IMR-90 (cell line): ENCODE measurements at regions not wholly inside any gene's neighbourhood (a gene's known extent, or its start where the extent isn't known, plus 50 kb on each side); places are given as distances from the start of the nearest gene placed in this dataset.

Experiments
- ATAC-seq: fragments of 200-7000 bp; cut with Tn5 transposase; 2 replicates; pipeline ENCODE4 v1.9.1; 2020; ENCODE audit warnings: low read depth, mild to moderate bottlenecking, moderate library complexity
- BruUV-seq: library from RNA; stranded (reverse); fragments of 400-500 nt; replicated peaks from 2 replicates; lab custom pipeline; 2021; lab: Mats Ljungman, UMichigan
- CTCF ChIA-PET: fragments of 300-600 bp; formaldehyde crosslinking; extraction: SDS; loops from one replicate; lab custom pipeline; 2021; ENCODE audit warnings: antibody characterized with exemption; lab: Yijun Ruan, JAX
- POLR2A ChIA-PET: fragments of 300-600 bp; sonication (Branson Sonifier 250); formaldehyde crosslinking; loops from one replicate; lab custom pipeline; 2022; ENCODE audit warnings: antibody characterized with exemption; ENCODE audit not compliant: unreplicated experiment; lab: Charles Lee
- DNase-seq: peaks from one replicate; pipeline ENCODE4 v3.0.0; 2013
- H2AFZ ChIP-seq: replicated peaks from 2 replicates; pipeline ENCODE3; 2013; ENCODE audit warnings: low read length, mild to moderate bottlenecking; ENCODE audit not compliant: poor library complexity
- H2AK5ac ChIP-seq: 2 replicates; pipeline ENCODE4 v1.6.1; 2013; ENCODE audit warnings: low read depth, low read length, inconsistent platforms
- H2AK9ac ChIP-seq: replicated peaks from 2 replicates; pipeline ENCODE3; 2013; ENCODE audit warnings: mild to moderate bottlenecking, low read depth, low read length, moderate library complexity; ENCODE audit not compliant: poor library complexity
- H2BK120ac ChIP-seq: 2 replicates; pipeline ENCODE4 v1.6.1; 2013; ENCODE audit warnings: low read depth, low read length, inconsistent platforms
- H2BK15ac ChIP-seq: 3 replicates; pipeline ENCODE4 v1.6.1; 2013; ENCODE audit warnings: low read depth, low read length, inconsistent platforms
- H2BK20ac ChIP-seq: 2 replicates; pipeline ENCODE4 v1.6.1; 2013; ENCODE audit warnings: low read depth, mild to moderate bottlenecking, inconsistent platforms, low read length, moderate library complexity
- H2BK5ac ChIP-seq: 2 replicates; pipeline ENCODE4 v1.6.1; 2013; ENCODE audit warnings: mild to moderate bottlenecking, low read depth, low read length, inconsistent platforms; ENCODE audit not compliant: poor library complexity, severe bottlenecking
- H3K14ac ChIP-seq: replicated peaks from 2 replicates; pipeline ENCODE4 v1.6.1; 2013; ENCODE audit warnings: low read depth, low read length, inconsistent platforms
- H3K18ac ChIP-seq: 2 replicates; pipeline ENCODE4 v1.6.1; 2013; ENCODE audit warnings: low read depth, low read length, control low read depth
- H3K23ac ChIP-seq: 2 replicates; pipeline ENCODE4 v1.6.1; 2013; ENCODE audit warnings: low read depth, low read length, inconsistent platforms
- H3K27ac ChIP-seq: 2 replicates; pipeline ENCODE4 v1.5.1; 2013; ENCODE audit warnings: mild to moderate bottlenecking, control low read depth, low read length; ENCODE audit not compliant: insufficient read depth
- H3K27me3 ChIP-seq: 2 replicates; pipeline ENCODE4 v1.6.1; 2013; ENCODE audit warnings: low read length; ENCODE audit not compliant: control insufficient read depth, insufficient read depth
- H3K36me3 ChIP-seq: 2 replicates; pipeline ENCODE4 v1.6.1; 2013; ENCODE audit warnings: low read length, mixed read lengths; ENCODE audit not compliant: control insufficient read depth, insufficient read depth
- H3K4ac ChIP-seq: 2 replicates; pipeline ENCODE4 v1.6.1; 2013; ENCODE audit warnings: low read depth, low read length, inconsistent platforms
- H3K4me1 ChIP-seq: 2 replicates; pipeline ENCODE4 v1.6.1; 2013; ENCODE audit warnings: low read length, mixed read lengths; ENCODE audit not compliant: control insufficient read depth, insufficient read depth
- H3K4me2 ChIP-seq: 2 replicates; pipeline ENCODE4 v1.6.1; 2013; ENCODE audit warnings: low read depth, mild to moderate bottlenecking, control low read depth, low read length, moderate library complexity
- H3K4me3 ChIP-seq: 2 replicates; pipeline ENCODE4 v1.5.1; 2013; ENCODE audit warnings: low read depth, mild to moderate bottlenecking, control low read depth, low read length, moderate library complexity; ENCODE audit not compliant: insufficient read depth
- H3K56ac ChIP-seq: 2 replicates; pipeline ENCODE4 v1.6.1; 2013; ENCODE audit warnings: low read length, inconsistent platforms; ENCODE audit not compliant: insufficient read depth; ENCODE audit errors: extremely low read depth
- H3K79me1 ChIP-seq, 2 experiments: 2 replicates each; pipeline ENCODE4 v1.6.1; 2013; ENCODE audit warnings: low read length in 2 of 2, inconsistent platforms in 1 of 2, low read depth in 1 of 2
- H3K9ac ChIP-seq: 2 replicates; pipeline ENCODE4 v1.6.1; 2013; ENCODE audit warnings: low read depth, low read length, control low read depth
- H3K9me1 ChIP-seq: 2 replicates; pipeline ENCODE4 v1.6.1; 2013; ENCODE audit warnings: low read length, inconsistent platforms; ENCODE audit not compliant: insufficient read depth
- H3K9me3 ChIP-seq: 2 replicates; pipeline ENCODE4 v1.6.1; 2013; ENCODE audit warnings: low read length; ENCODE audit not compliant: control insufficient read depth, insufficient read depth
- H4K20me1 ChIP-seq: 2 replicates; pipeline ENCODE4 v1.6.1; 2013; ENCODE audit warnings: low read length, inconsistent platforms; ENCODE audit not compliant: insufficient read depth
- H4K5ac ChIP-seq: 2 replicates; pipeline ENCODE4 v1.6.1; 2013; ENCODE audit warnings: mild to moderate bottlenecking, low read depth, low read length, control low read depth
- H4K8ac ChIP-seq, 2 experiments: 2 replicates each; pipeline ENCODE4 v1.6.1; 2013; ENCODE audit warnings: low read depth in 2 of 2, low read length in 2 of 2, control low read depth in 1 of 2, inconsistent platforms in 1 of 2
- H4K91ac ChIP-seq: 2 replicates; pipeline ENCODE4 v1.6.1; 2013; ENCODE audit warnings: low read depth, low read length, inconsistent platforms; ENCODE audit not compliant: insufficient read depth
- BHLHE40 ChIP-seq: fragments of 150-350 bp; IDR thresholded peaks from 2 replicates; pipeline ENCODE4 v1.6.1; 2016; ENCODE audit warnings: mild to moderate bottlenecking, low read depth, low read length
- CEBPB ChIP-seq: IDR thresholded peaks from 2 replicates; pipeline ENCODE4 v1.6.1; 2012; ENCODE audit warnings: low read depth, low read length, improper control_type of control experiment
- FOS ChIP-seq: fragments of 150-350 bp; IDR thresholded peaks from 2 replicates; pipeline ENCODE4 v1.6.1; 2016; ENCODE audit warnings: low read depth, low read length
- MAFK ChIP-seq: IDR thresholded peaks from 2 replicates; pipeline ENCODE4 v1.6.1; 2012; ENCODE audit warnings: low read depth, low read length, improper control_type of control experiment
- MAZ ChIP-seq: IDR thresholded peaks from 2 replicates; pipeline ENCODE4 v1.6.1; 2012; ENCODE audit warnings: low read depth, mild to moderate bottlenecking, low read length, improper control_type of control experiment, moderate library complexity, borderline replicate concordance
- MXI1 ChIP-seq: IDR thresholded peaks from 2 replicates; pipeline ENCODE4 v1.6.1; 2012; ENCODE audit warnings: low read depth, mild to moderate bottlenecking, low read length, moderate library complexity, borderline replicate concordance
- NFE2L2 ChIP-seq: fragments of 150-350 bp; IDR thresholded peaks from 2 replicates; pipeline ENCODE4 v1.6.1; 2016; ENCODE audit warnings: low read depth, mild to moderate bottlenecking, low read length
- POLR2A ChIP-seq: IDR thresholded peaks from 2 replicates; pipeline ENCODE4 v1.6.1; 2012; ENCODE audit warnings: mild to moderate bottlenecking, low read depth, low read length
- RAD21 ChIP-seq: IDR thresholded peaks from 2 replicates; pipeline ENCODE4 v1.6.1; 2012; ENCODE audit warnings: low read length, improper control_type of control experiment
- RCOR1 ChIP-seq: IDR thresholded peaks from 2 replicates; pipeline ENCODE4 v1.6.1; 2012; ENCODE audit warnings: mild to moderate bottlenecking, low read length, improper control_type of control experiment; ENCODE audit not compliant: insufficient replicate concordance
- RFX5 ChIP-seq: IDR thresholded peaks from 2 replicates; pipeline ENCODE4 v1.8.0; 2012; ENCODE audit warnings: low read depth, mild to moderate bottlenecking, low read length, moderate library complexity
- WGBS, 2 experiments: methylation state at CpG; one replicate each; pipeline versions ENCODE4 v1.1.5 to v1.1.7; 2013; ENCODE audit warnings: missing lambda C conversion rate in 2 of 2; ENCODE audit not compliant: insufficient read length in 1 of 2; ENCODE audit errors: extremely low coverage in 2 of 2; 5-methylcytosine and 5-hydroxymethylcytosine counted together
- dilution Hi-C: fragments of 300-500 bp; cut with HindIII; formaldehyde crosslinking; loops from one replicate; pipeline ENCODE4 v1.14.3; 2018; ENCODE audit warnings: low sequenced_read_pairs; ENCODE audit not compliant: unreplicated experiment
- in situ Hi-C: fragments of 300-500 bp; cut with MboI; formaldehyde crosslinking; loops from 3 replicates; pipeline ENCODE4 v1.14.3; 2019; ENCODE audit warnings: low sequenced_read_pairs, inconsistent platforms, mixed read lengths
- intact Hi-C: fragments of 100-400 bp; cut with micrococcal nuclease; formaldehyde crosslinking; loops from 2 replicates; pipeline ENCODE4 v1.10.0; 2022
- TF ChIP-seq, protein P1 (sequence below): conservative IDR thresholded peaks from 2 replicates; pipeline ENCODE4 v1.5.1; 2012; ENCODE audit warnings: mild to moderate bottlenecking, low read depth, low read length, improper control_type of control experiment
- TF ChIP-seq, protein P2 (sequence below): fragments of 150-350 bp; IDR thresholded peaks from 2 replicates; pipeline ENCODE4 v1.6.1; 2016; ENCODE audit warnings: low read depth, mild to moderate bottlenecking, low read length, moderate library complexity, borderline replicate concordance

DNA sequence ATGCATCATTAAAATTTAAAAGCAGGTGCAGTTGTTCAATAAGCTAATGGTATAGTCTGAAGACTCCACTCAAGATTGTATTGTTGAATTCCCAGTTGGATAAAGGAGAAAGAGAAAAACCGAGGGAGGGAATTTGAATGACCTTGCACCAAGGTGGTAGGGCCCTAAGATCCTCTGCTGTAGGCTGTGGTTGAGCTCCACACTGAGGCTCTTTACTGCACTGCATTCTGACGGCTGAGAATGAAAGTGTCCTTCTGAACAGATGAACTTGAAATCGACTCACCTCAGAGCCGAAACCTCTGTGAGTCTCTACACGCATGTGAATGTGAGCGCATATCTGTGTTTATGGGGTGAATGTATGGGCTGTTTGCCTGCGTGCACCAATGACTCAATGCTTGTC, 388.9 kb upstream of the DACH1 start:
- H3K79me1 ChIP-seq: no peaks in the 10 kb centered on the region
- H3K4ac ChIP-seq: no peak overlapping the region
- in situ Hi-C loops (no loop called here), intact Hi-C loops (no loop called here), dilution Hi-C loops (no loop called here)
- TF ChIP-seq RCOR1: no peak
- TF ChIP-seq, protein P1, sequence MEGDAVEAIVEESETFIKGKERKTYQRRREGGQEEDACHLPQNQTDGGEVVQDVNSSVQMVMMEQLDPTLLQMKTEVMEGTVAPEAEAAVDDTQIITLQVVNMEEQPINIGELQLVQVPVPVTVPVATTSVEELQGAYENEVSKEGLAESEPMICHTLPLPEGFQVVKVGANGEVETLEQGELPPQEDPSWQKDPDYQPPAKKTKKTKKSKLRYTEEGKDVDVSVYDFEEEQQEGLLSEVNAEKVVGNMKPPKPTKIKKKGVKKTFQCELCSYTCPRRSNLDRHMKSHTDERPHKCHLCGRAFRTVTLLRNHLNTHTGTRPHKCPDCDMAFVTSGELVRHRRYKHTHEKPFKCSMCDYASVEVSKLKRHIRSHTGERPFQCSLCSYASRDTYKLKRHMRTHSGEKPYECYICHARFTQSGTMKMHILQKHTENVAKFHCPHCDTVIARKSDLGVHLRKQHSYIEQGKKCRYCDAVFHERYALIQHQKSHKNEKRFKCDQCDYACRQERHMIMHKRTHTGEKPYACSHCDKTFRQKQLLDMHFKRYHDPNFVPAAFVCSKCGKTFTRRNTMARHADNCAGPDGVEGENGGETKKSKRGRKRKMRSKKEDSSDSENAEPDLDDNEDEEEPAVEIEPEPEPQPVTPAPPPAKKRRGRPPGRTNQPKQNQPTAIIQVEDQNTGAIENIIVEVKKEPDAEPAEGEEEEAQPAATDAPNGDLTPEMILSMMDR: no peak
- no peak for TF ChIP-seq NFE2L2
- no peak for TF ChIP-seq MAZ
- no peak for TF ChIP-seq RAD21
- no peak for TF ChIP-seq RFX5
- TF ChIP-seq MAFK: no peak
- TF ChIP-seq CEBPB: no peak
- TF ChIP-seq FOS: no peak
- no peak for TF ChIP-seq BHLHE40
- TF ChIP-seq, protein P2, sequence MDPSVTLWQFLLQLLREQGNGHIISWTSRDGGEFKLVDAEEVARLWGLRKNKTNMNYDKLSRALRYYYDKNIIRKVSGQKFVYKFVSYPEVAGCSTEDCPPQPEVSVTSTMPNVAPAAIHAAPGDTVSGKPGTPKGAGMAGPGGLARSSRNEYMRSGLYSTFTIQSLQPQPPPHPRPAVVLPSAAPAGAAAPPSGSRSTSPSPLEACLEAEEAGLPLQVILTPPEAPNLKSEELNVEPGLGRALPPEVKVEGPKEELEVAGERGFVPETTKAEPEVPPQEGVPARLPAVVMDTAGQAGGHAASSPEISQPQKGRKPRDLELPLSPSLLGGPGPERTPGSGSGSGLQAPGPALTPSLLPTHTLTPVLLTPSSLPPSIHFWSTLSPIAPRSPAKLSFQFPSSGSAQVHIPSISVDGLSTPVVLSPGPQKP: no peak
- TF ChIP-seq MXI1: no peak
- TF ChIP-seq POLR2A: no peak
- H3K36me3 ChIP-seq: no peaks in the 10 kb centered on the region
- no peak overlapping the region for H2AFZ ChIP-seq
- H3K56ac ChIP-seq: no peak overlapping the region
- no peak overlapping the region for H4K91ac ChIP-seq
- H4K5ac ChIP-seq: no peak overlapping the region
- no peak overlapping the region for H2AK5ac ChIP-seq
- no peak overlapping the region for H3K23ac ChIP-seq
- H2BK20ac ChIP-seq: no peak overlapping the region
- H3K27me3 ChIP-seq: no peaks in the 10 kb centered on the region
- no peak for DNase-seq
- no TSS peak for BruUV-seq
- no peak overlapping the region for H2BK15ac ChIP-seq
- no peak overlapping the region for H3K4me3 ChIP-seq
- no peak overlapping the region for H3K9ac ChIP-seq
- H2BK5ac ChIP-seq: no peak overlapping the region
- H3K9me1 ChIP-seq: no peaks in the 10 kb centered on the region
- CTCF ChIA-PET: no interaction called here
- H3K4me2 ChIP-seq: no peak overlapping the region
- H4K20me1 ChIP-seq: no peaks in the 10 kb centered on the region
- POLR2A ChIA-PET: no interaction called here
- H3K9me3 ChIP-seq: peaks cover 2% of the 10 kb centered on the region; the same call in 1 of the 2 replicates
- no peak overlapping the region for H3K27ac ChIP-seq
- H3K18ac ChIP-seq: no peak overlapping the region
- ATAC-seq: no peak
- no peak overlapping the region for H4K8ac ChIP-seq
- no peaks in the 10 kb centered on the region for H3K4me1 ChIP-seq
- no peak overlapping the region for H2AK9ac ChIP-seq
- no peak overlapping the region for H2BK120ac ChIP-seq
- no peak overlapping the region for H3K14ac ChIP-seq
- no CpG with 5 or more reads among the region's 7 CpGs for WGBS, 2 experiments
